IMR-90 (cell line): ENCODE measurements at regions not wholly inside any gene's neighbourhood (a gene's known extent, or its start where the extent isn't known, plus 50 kb on each side); places are given as distances from the start of the nearest gene placed in this dataset.
A peak's percentile ranks its signal among the peaks of the same experiment; 100 is the strongest.

Experiments
- ATAC-seq: fragments of 200-7000 bp; cut with Tn5 transposase; 2 replicates; pipeline ENCODE4 v1.9.1; 2020; ENCODE audit warnings: low read depth, mild to moderate bottlenecking, moderate library complexity
- BruUV-seq: library from RNA; stranded (reverse); fragments of 400-500 nt; replicated peaks from 2 replicates; lab custom pipeline; 2021; lab: Mats Ljungman, UMichigan
- CTCF ChIA-PET: fragments of 300-600 bp; formaldehyde crosslinking; extraction: SDS; loops from one replicate; lab custom pipeline; 2021; ENCODE audit warnings: antibody characterized with exemption; lab: Yijun Ruan, JAX
- POLR2A ChIA-PET: fragments of 300-600 bp; sonication (Branson Sonifier 250); formaldehyde crosslinking; loops from one replicate; lab custom pipeline; 2022; ENCODE audit warnings: antibody characterized with exemption; ENCODE audit not compliant: unreplicated experiment; lab: Charles Lee
- DNase-seq: peaks from one replicate; pipeline ENCODE4 v3.0.0; 2013
- H2AFZ ChIP-seq: replicated peaks from 2 replicates; pipeline ENCODE3; 2013; ENCODE audit warnings: low read length, mild to moderate bottlenecking; ENCODE audit not compliant: poor library complexity
- H2AK5ac ChIP-seq: 2 replicates; pipeline ENCODE4 v1.6.1; 2013; ENCODE audit warnings: low read depth, low read length, inconsistent platforms
- H2AK9ac ChIP-seq: replicated peaks from 2 replicates; pipeline ENCODE3; 2013; ENCODE audit warnings: mild to moderate bottlenecking, low read depth, low read length, moderate library complexity; ENCODE audit not compliant: poor library complexity
- H2BK120ac ChIP-seq: 2 replicates; pipeline ENCODE4 v1.6.1; 2013; ENCODE audit warnings: low read depth, low read length, inconsistent platforms
- H2BK15ac ChIP-seq: 3 replicates; pipeline ENCODE4 v1.6.1; 2013; ENCODE audit warnings: low read depth, low read length, inconsistent platforms
- H2BK20ac ChIP-seq: 2 replicates; pipeline ENCODE4 v1.6.1; 2013; ENCODE audit warnings: low read depth, mild to moderate bottlenecking, inconsistent platforms, low read length, moderate library complexity
- H2BK5ac ChIP-seq: 2 replicates; pipeline ENCODE4 v1.6.1; 2013; ENCODE audit warnings: mild to moderate bottlenecking, low read depth, low read length, inconsistent platforms; ENCODE audit not compliant: poor library complexity, severe bottlenecking
- H3K14ac ChIP-seq: replicated peaks from 2 replicates; pipeline ENCODE4 v1.6.1; 2013; ENCODE audit warnings: low read depth, low read length, inconsistent platforms
- H3K18ac ChIP-seq: 2 replicates; pipeline ENCODE4 v1.6.1; 2013; ENCODE audit warnings: low read depth, low read length, control low read depth
- H3K23ac ChIP-seq: 2 replicates; pipeline ENCODE4 v1.6.1; 2013; ENCODE audit warnings: low read depth, low read length, inconsistent platforms
- H3K27ac ChIP-seq: 2 replicates; pipeline ENCODE4 v1.5.1; 2013; ENCODE audit warnings: mild to moderate bottlenecking, control low read depth, low read length; ENCODE audit not compliant: insufficient read depth
- H3K27me3 ChIP-seq: 2 replicates; pipeline ENCODE4 v1.6.1; 2013; ENCODE audit warnings: low read length; ENCODE audit not compliant: control insufficient read depth, insufficient read depth
- H3K36me3 ChIP-seq: 2 replicates; pipeline ENCODE4 v1.6.1; 2013; ENCODE audit warnings: low read length, mixed read lengths; ENCODE audit not compliant: control insufficient read depth, insufficient read depth
- H3K4ac ChIP-seq: 2 replicates; pipeline ENCODE4 v1.6.1; 2013; ENCODE audit warnings: low read depth, low read length, inconsistent platforms
- H3K4me1 ChIP-seq: 2 replicates; pipeline ENCODE4 v1.6.1; 2013; ENCODE audit warnings: low read length, mixed read lengths; ENCODE audit not compliant: control insufficient read depth, insufficient read depth
- H3K4me2 ChIP-seq: 2 replicates; pipeline ENCODE4 v1.6.1; 2013; ENCODE audit warnings: low read depth, mild to moderate bottlenecking, control low read depth, low read length, moderate library complexity
- H3K4me3 ChIP-seq: 2 replicates; pipeline ENCODE4 v1.5.1; 2013; ENCODE audit warnings: low read depth, mild to moderate bottlenecking, control low read depth, low read length, moderate library complexity; ENCODE audit not compliant: insufficient read depth
- H3K56ac ChIP-seq: 2 replicates; pipeline ENCODE4 v1.6.1; 2013; ENCODE audit warnings: low read length, inconsistent platforms; ENCODE audit not compliant: insufficient read depth; ENCODE audit errors: extremely low read depth
- H3K79me1 ChIP-seq, 2 experiments: 2 replicates each; pipeline ENCODE4 v1.6.1; 2013; ENCODE audit warnings: low read length in 2 of 2, inconsistent platforms in 1 of 2, low read depth in 1 of 2
- H3K9ac ChIP-seq: 2 replicates; pipeline ENCODE4 v1.6.1; 2013; ENCODE audit warnings: low read depth, low read length, control low read depth
- H3K9me1 ChIP-seq: 2 replicates; pipeline ENCODE4 v1.6.1; 2013; ENCODE audit warnings: low read length, inconsistent platforms; ENCODE audit not compliant: insufficient read depth
- H3K9me3 ChIP-seq: 2 replicates; pipeline ENCODE4 v1.6.1; 2013; ENCODE audit warnings: low read length; ENCODE audit not compliant: control insufficient read depth, insufficient read depth
- H4K20me1 ChIP-seq: 2 replicates; pipeline ENCODE4 v1.6.1; 2013; ENCODE audit warnings: low read length, inconsistent platforms; ENCODE audit not compliant: insufficient read depth
- H4K5ac ChIP-seq: 2 replicates; pipeline ENCODE4 v1.6.1; 2013; ENCODE audit warnings: mild to moderate bottlenecking, low read depth, low read length, control low read depth
- H4K8ac ChIP-seq, 2 experiments: 2 replicates each; pipeline ENCODE4 v1.6.1; 2013; ENCODE audit warnings: low read depth in 2 of 2, low read length in 2 of 2, control low read depth in 1 of 2, inconsistent platforms in 1 of 2
- H4K91ac ChIP-seq: 2 replicates; pipeline ENCODE4 v1.6.1; 2013; ENCODE audit warnings: low read depth, low read length, inconsistent platforms; ENCODE audit not compliant: insufficient read depth
- BHLHE40 ChIP-seq: fragments of 150-350 bp; IDR thresholded peaks from 2 replicates; pipeline ENCODE4 v1.6.1; 2016; ENCODE audit warnings: mild to moderate bottlenecking, low read depth, low read length
- CEBPB ChIP-seq: IDR thresholded peaks from 2 replicates; pipeline ENCODE4 v1.6.1; 2012; ENCODE audit warnings: low read depth, low read length, improper control_type of control experiment
- CHD1 ChIP-seq: IDR thresholded peaks from 2 replicates; pipeline ENCODE4 v1.6.1; 2012; ENCODE audit warnings: low read depth, low read length, improper control_type of control experiment
- FOS ChIP-seq: fragments of 150-350 bp; IDR thresholded peaks from 2 replicates; pipeline ENCODE4 v1.6.1; 2016; ENCODE audit warnings: low read depth, low read length
- MAFK ChIP-seq: IDR thresholded peaks from 2 replicates; pipeline ENCODE4 v1.6.1; 2012; ENCODE audit warnings: low read depth, low read length, improper control_type of control experiment
- MAZ ChIP-seq: IDR thresholded peaks from 2 replicates; pipeline ENCODE4 v1.6.1; 2012; ENCODE audit warnings: low read depth, mild to moderate bottlenecking, low read length, improper control_type of control experiment, moderate library complexity, borderline replicate concordance
- MXI1 ChIP-seq: IDR thresholded peaks from 2 replicates; pipeline ENCODE4 v1.6.1; 2012; ENCODE audit warnings: low read depth, mild to moderate bottlenecking, low read length, moderate library complexity, borderline replicate concordance
- NFE2L2 ChIP-seq: fragments of 150-350 bp; IDR thresholded peaks from 2 replicates; pipeline ENCODE4 v1.6.1; 2016; ENCODE audit warnings: low read depth, mild to moderate bottlenecking, low read length
- POLR2A ChIP-seq: IDR thresholded peaks from 2 replicates; pipeline ENCODE4 v1.6.1; 2012; ENCODE audit warnings: mild to moderate bottlenecking, low read depth, low read length
- RAD21 ChIP-seq: IDR thresholded peaks from 2 replicates; pipeline ENCODE4 v1.6.1; 2012; ENCODE audit warnings: low read length, improper control_type of control experiment
- RCOR1 ChIP-seq: IDR thresholded peaks from 2 replicates; pipeline ENCODE4 v1.6.1; 2012; ENCODE audit warnings: mild to moderate bottlenecking, low read length, improper control_type of control experiment; ENCODE audit not compliant: insufficient replicate concordance
- RFX5 ChIP-seq: IDR thresholded peaks from 2 replicates; pipeline ENCODE4 v1.8.0; 2012; ENCODE audit warnings: low read depth, mild to moderate bottlenecking, low read length, moderate library complexity
- SMC3 ChIP-seq: fragments of 150-350 bp; IDR thresholded peaks from 2 replicates; pipeline ENCODE4 v1.6.1; 2016; ENCODE audit warnings: low read depth, mild to moderate bottlenecking, antibody characterized with exemption, low read length, moderate library complexity
- dilution Hi-C: fragments of 300-500 bp; cut with HindIII; formaldehyde crosslinking; loops from one replicate; pipeline ENCODE4 v1.14.3; 2018; ENCODE audit warnings: low sequenced_read_pairs; ENCODE audit not compliant: unreplicated experiment
- in situ Hi-C: fragments of 300-500 bp; cut with MboI; formaldehyde crosslinking; loops from 3 replicates; pipeline ENCODE4 v1.14.3; 2019; ENCODE audit warnings: low sequenced_read_pairs, inconsistent platforms, mixed read lengths
- intact Hi-C: fragments of 100-400 bp; cut with micrococcal nuclease; formaldehyde crosslinking; loops from 2 replicates; pipeline ENCODE4 v1.10.0; 2022
- TF ChIP-seq, protein P1 (sequence below): conservative IDR thresholded peaks from 2 replicates; pipeline ENCODE4 v1.5.1; 2012; ENCODE audit warnings: mild to moderate bottlenecking, low read depth, low read length, improper control_type of control experiment
- TF ChIP-seq, protein P2 (sequence below): fragments of 150-350 bp; IDR thresholded peaks from 2 replicates; pipeline ENCODE4 v1.6.1; 2017; ENCODE audit warnings: mild to moderate bottlenecking, antibody characterized with exemption, low read length, low read depth
- TF ChIP-seq, protein P3 (sequence below): fragments of 150-350 bp; IDR thresholded peaks from 2 replicates; pipeline ENCODE4 v1.6.1; 2016; ENCODE audit warnings: low read depth, mild to moderate bottlenecking, low read length, moderate library complexity, borderline replicate concordance

DNA sequence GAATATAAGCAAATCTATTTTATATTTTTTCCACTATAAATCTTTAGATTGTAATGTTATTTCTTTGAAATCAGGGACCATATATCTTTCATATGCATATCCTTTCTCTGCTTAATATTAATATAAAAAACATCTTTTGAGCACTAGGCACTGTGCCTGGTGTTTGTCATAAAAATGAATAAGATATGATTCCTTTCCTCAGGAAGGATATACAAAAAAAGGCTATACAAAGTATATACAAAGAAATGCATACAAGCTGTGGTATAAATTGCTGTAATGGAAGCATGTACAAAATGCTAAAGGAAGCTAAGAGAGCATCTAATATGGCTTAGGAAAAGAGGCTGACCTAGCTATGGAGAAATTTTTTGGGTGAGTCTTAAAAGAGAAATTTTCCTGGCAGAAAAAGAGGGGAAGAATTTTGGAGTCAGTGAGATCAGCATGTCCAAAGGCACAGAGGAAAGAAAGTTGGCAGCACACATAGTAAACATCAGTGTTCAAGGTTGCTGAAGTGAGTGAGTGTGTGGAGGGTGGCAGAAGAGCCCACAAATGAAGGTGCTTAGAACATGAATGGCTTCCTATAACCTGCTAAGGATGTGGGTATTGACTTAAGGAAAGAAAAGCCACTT, 500.0 kb downstream of the SPRY1 start:
- ATAC-seq: no peak
- POLR2A ChIA-PET: no interaction called here
- no TSS peak for BruUV-seq

More for the DNA sequence above, 500.0 kb downstream of the SPRY1 start:
- Histone ChIP-seq H2AK9ac (no peak overlapping the region), H2BK15ac (no peak overlapping the region), H3K27me3 (no peaks in the 10 kb centered on the region), H3K9me3 (no peaks in the 10 kb centered on the region), H3K23ac (no peak overlapping the region), H3K4ac (no peak overlapping the region), H4K5ac (no peak overlapping the region), H3K27ac (no peak overlapping the region), H2BK5ac (no peak overlapping the region), H3K14ac (0 out of 2 replicates have a peak overlapping the region, but pooled peaks have one; percentile 63), H3K79me1 (no peaks in the 10 kb centered on the region), H4K91ac (no peak overlapping the region), H4K20me1 (no peaks in the 10 kb centered on the region), H3K36me3 (no peaks in the 10 kb centered on the region), H3K9ac (no peak overlapping the region), H3K4me1 (peaks cover 4% of the 10 kb centered on the region; the same call in 1 of the 2 replicates), H3K56ac (no peak overlapping the region), H3K4me3 (no peak overlapping the region), H3K4me2 (no peak overlapping the region), H3K18ac (no peak overlapping the region), H3K9me1 (no peaks in the 10 kb centered on the region), H2AK5ac (no peak overlapping the region), H2BK120ac (no peak overlapping the region), H4K8ac (no peak overlapping the region), H2BK20ac (no peak overlapping the region), H2AFZ (no peak overlapping the region)
- dilution Hi-C loops: no loop called here
- CTCF ChIA-PET: no interaction called here
- DNase-seq: no peak
- TF ChIP-seq, protein P1, sequence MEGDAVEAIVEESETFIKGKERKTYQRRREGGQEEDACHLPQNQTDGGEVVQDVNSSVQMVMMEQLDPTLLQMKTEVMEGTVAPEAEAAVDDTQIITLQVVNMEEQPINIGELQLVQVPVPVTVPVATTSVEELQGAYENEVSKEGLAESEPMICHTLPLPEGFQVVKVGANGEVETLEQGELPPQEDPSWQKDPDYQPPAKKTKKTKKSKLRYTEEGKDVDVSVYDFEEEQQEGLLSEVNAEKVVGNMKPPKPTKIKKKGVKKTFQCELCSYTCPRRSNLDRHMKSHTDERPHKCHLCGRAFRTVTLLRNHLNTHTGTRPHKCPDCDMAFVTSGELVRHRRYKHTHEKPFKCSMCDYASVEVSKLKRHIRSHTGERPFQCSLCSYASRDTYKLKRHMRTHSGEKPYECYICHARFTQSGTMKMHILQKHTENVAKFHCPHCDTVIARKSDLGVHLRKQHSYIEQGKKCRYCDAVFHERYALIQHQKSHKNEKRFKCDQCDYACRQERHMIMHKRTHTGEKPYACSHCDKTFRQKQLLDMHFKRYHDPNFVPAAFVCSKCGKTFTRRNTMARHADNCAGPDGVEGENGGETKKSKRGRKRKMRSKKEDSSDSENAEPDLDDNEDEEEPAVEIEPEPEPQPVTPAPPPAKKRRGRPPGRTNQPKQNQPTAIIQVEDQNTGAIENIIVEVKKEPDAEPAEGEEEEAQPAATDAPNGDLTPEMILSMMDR: no peak
- TF ChIP-seq MAFK (no peak), MXI1 (no peak), RCOR1 (no peak), RFX5 (no peak), BHLHE40 (no peak), SMC3 (no peak), RAD21 (no peak), NFE2L2 (no peak), FOS (no peak), CEBPB (no peak), CHD1 (no peak), MAZ (no peak), POLR2A (no peak)
- TF ChIP-seq, protein P2, sequence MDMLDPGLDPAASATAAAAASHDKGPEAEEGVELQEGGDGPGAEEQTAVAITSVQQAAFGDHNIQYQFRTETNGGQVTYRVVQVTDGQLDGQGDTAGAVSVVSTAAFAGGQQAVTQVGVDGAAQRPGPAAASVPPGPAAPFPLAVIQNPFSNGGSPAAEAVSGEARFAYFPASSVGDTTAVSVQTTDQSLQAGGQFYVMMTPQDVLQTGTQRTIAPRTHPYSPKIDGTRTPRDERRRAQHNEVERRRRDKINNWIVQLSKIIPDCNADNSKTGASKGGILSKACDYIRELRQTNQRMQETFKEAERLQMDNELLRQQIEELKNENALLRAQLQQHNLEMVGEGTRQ: no peak
- TF ChIP-seq, protein P3, sequence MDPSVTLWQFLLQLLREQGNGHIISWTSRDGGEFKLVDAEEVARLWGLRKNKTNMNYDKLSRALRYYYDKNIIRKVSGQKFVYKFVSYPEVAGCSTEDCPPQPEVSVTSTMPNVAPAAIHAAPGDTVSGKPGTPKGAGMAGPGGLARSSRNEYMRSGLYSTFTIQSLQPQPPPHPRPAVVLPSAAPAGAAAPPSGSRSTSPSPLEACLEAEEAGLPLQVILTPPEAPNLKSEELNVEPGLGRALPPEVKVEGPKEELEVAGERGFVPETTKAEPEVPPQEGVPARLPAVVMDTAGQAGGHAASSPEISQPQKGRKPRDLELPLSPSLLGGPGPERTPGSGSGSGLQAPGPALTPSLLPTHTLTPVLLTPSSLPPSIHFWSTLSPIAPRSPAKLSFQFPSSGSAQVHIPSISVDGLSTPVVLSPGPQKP: no peak
- in situ Hi-C loops: no loop called here
- intact Hi-C loops: no loop called here
